GM19351 (cell line): ENCODE measurements at regions not wholly inside any gene's neighbourhood (a gene's known extent, or its start where the extent isn't known, plus 50 kb on each side); places are given as distances from the start of the nearest gene placed in this dataset.
"Not testable (repeated sequence)": the region's sequence is repeated elsewhere in the genome, so short reads cannot be mapped to it uniquely, and the experiment has no call there.

Experiments
- ATAC-seq: cut with Tn5 transposase; IDR thresholded peaks from one replicate; pipeline ENCODE4 v1.9.1; 2021; ENCODE audit warnings: mild to moderate bottlenecking, moderate library complexity; ENCODE audit not compliant: unreplicated experiment

GRCh38 chr6:85111481-85112011 lies 338.3 kb upstream of the NT5E start:
- no peak for ATAC-seq

- no peak for ATAC-seq
These were observed 338.9 kb upstream of the NT5E start for GRCh38 chr6:85110943-85111342.

GRCh38 chr6:85107701-85108100 lies 342.2 kb upstream of the NT5E start:
- ATAC-seq: no peak

GRCh38 chr6:85096976-85097375 lies 332.6 kb upstream of the TBX18 start:
- no peak for ATAC-seq

- no peak for ATAC-seq
These were observed 327.8 kb upstream of the TBX18 start for GRCh38 chr6:85092226-85092625.

GRCh38 chr6:85089255-85089654 lies 324.9 kb upstream of the TBX18 start:
- no peak for ATAC-seq

GRCh38 chr6:85085875-85086274 lies 321.5 kb upstream of the TBX18 start:
- ATAC-seq: no peak

- ATAC-seq: no peak
These were observed 316.7 kb upstream of the TBX18 start for GRCh38 chr6:85081102-85081501.

- ATAC-seq: no peak
These were observed 315.4 kb upstream of the TBX18 start for GRCh38 chr6:85079761-85080160.

GRCh38 chr6:85078058-85078457 lies 313.7 kb upstream of the TBX18 start:
- ATAC-seq: no peak

- ATAC-seq: no peak
These were observed 312.7 kb upstream of the TBX18 start for GRCh38 chr6:85077098-85077497.

- not testable (repeated sequence) for ATAC-seq
These were observed 307.4 kb upstream of the TBX18 start for GRCh38 chr6:85071845-85072244.

- ATAC-seq: no peak
These were observed 305.2 kb upstream of the TBX18 start for GRCh38 chr6:85069577-85069976.

GRCh38 chr6:85068221-85068620 lies 303.8 kb upstream of the TBX18 start:
- no peak for ATAC-seq

GRCh38 chr6:85066266-85066665 lies 301.9 kb upstream of the TBX18 start:
- no peak for ATAC-seq

- no peak for ATAC-seq
These were observed 301.4 kb upstream of the TBX18 start for GRCh38 chr6:85065831-85066230.

GRCh38 chr6:85063611-85064010 lies 299.2 kb upstream of the TBX18 start:
- no peak for ATAC-seq

GRCh38 chr6:85062884-85063283 lies 298.5 kb upstream of the TBX18 start:
- ATAC-seq: no peak

- ATAC-seq: no peak
These were observed 294.4 kb upstream of the TBX18 start for GRCh38 chr6:85058806-85059205.

GRCh38 chr6:85050149-85050548 lies 285.8 kb upstream of the TBX18 start:
- no peak for ATAC-seq

GRCh38 chr6:85049282-85049681 lies 284.9 kb upstream of the TBX18 start:
- ATAC-seq: no peak

- ATAC-seq: no peak
These were observed 283.4 kb upstream of the TBX18 start for GRCh38 chr6:85047818-85048217.

GRCh38 chr6:85045767-85046166 lies 281.4 kb upstream of the TBX18 start:
- not testable (repeated sequence) for ATAC-seq

- no peak for ATAC-seq
These were observed 280.0 kb upstream of the TBX18 start for GRCh38 chr6:85044361-85044760.
